Uterus (tissue), 3 donors: ENCODE measurements at regions not wholly inside any gene's neighbourhood (a gene's known extent, or its start where the extent isn't known, plus 50 kb on each side); places are given as distances from the start of the nearest gene placed in this dataset.

Experiments
- DNase-seq, 2 donors: peaks; one replicate each; pipeline ENCODE4 v3.0.0-alpha.2; 2019 to 2020
- H3K27ac ChIP-seq, 2 donors: fragments of 200-600 bp; sonication (generic); 1 replicate in 1 of 2; 2 replicates in 1 of 2; pipeline ENCODE4 v1.5.1; 2016 to 2018
- H3K27me3 ChIP-seq, 2 donors: fragments of 200-600 bp; sonication (generic); one replicate each; pipeline ENCODE4 v1.5.1; 2018 to 2019; ENCODE audit warnings: control low read depth in 1 of 2
- H3K36me3 ChIP-seq, 2 donors: fragments of 200-600 bp; sonication (generic); one replicate each; pipeline ENCODE4 v1.5.1; 2019; ENCODE audit warnings: control low read depth in 1 of 2
- H3K4me1 ChIP-seq, 2 donors: fragments of 200-600 bp; sonication (generic); one replicate each; pipeline ENCODE4 v1.5.1; 2018 to 2019; ENCODE audit warnings: control low read depth in 1 of 2
- H3K4me3 ChIP-seq, 2 donors: fragments of 200-600 bp; sonication (generic); 1 replicate in 1 of 2; 2 replicates in 1 of 2; pipeline ENCODE4 v1.5.1; 2018 to 2019; ENCODE audit warnings: mild to moderate bottlenecking in 1 of 2
- H3K9me3 ChIP-seq, 2 donors: fragments of 200-600 bp; sonication (generic); one replicate each; pipeline ENCODE4 v1.5.1; 2019; ENCODE audit warnings: control low read depth in 1 of 2
- CTCF ChIP-seq, 4 experiments: fragments of 200-600 bp in 2 of 4; fragments of 450-650 bp in 2 of 4; sonication (generic) in 2 of 4; IDR thresholded peaks; one replicate each; pipeline ENCODE4 v1.5.1; 2016 to 2019; ENCODE audit warnings: antibody characterized with exemption in 4 of 4, mild to moderate bottlenecking in 2 of 4, moderate library complexity in 1 of 4
- POLR2A ChIP-seq, 2 donors: fragments of 450-650 bp; IDR thresholded peaks; one replicate each; pipeline ENCODE4 v1.6.1; 2016; ENCODE audit warnings: antibody characterized with exemption in 2 of 2, mild to moderate bottlenecking in 1 of 2, moderate library complexity in 1 of 2
- intact Hi-C: fragments of 100-400 bp; cut with DNase I; formaldehyde crosslinking; loops from one replicate; pipeline ENCODE4 v1.15.1; 2023; ENCODE audit warnings: low total_unique reads
- donor health status: DM: yes; HTN: yes; CAD: no.

GRCh38 chr6:41453244-41453643 lies 92.9 kb upstream of the FOXP4 start:
- intact Hi-C loops: no loop called here
- Histone ChIP-seq H3K27me3 (no peaks in the 10 kb centered on the region), H3K9me3 (no peaks in the 10 kb centered on the region), H3K27ac (no peak overlapping the region), H3K4me1 (peaks cover 0 to 16% of the 10 kb centered on the region in 2 donors), H3K36me3 (no peaks in the 10 kb centered on the region), H3K4me3 (no peak overlapping the region)
- no peak for DNase-seq
- TF ChIP-seq CTCF (IDR thresholded peaks at IDR 0.05) (no peak), POLR2A (IDR thresholded peaks at IDR 0.05) (no peak)

GRCh38 chr6:41454189-41454789 lies 91.9 kb upstream of the FOXP4 start:
- no peaks in the 10 kb centered on the region for H3K36me3 ChIP-seq
- H3K9me3 ChIP-seq: no peaks in the 10 kb centered on the region
- no peak overlapping the region for H3K4me3 ChIP-seq
- no peak overlapping the region for H3K27ac ChIP-seq
- DNase-seq: no peak
- H3K27me3 ChIP-seq: no peaks in the 10 kb centered on the region
- intact Hi-C loops: no loop called here
- TF ChIP-seq CTCF (IDR thresholded peaks at IDR 0.05) (no peak), POLR2A (IDR thresholded peaks at IDR 0.05) (no peak)
- H3K4me1 ChIP-seq: peaks cover 0 to 16% of the 10 kb centered on the region in 2 donors

GRCh38 chr6:41455410-41455809 lies 90.8 kb upstream of the FOXP4 start:
- intact Hi-C loops: no loop called here
- Histone ChIP-seq H3K36me3 (no peaks in the 10 kb centered on the region), H3K27me3 (no peaks in the 10 kb centered on the region), H3K4me3 (no peak overlapping the region), H3K9me3 (no peaks in the 10 kb centered on the region), H3K4me1 (peaks cover 0 to 16% of the 10 kb centered on the region in 2 donors), H3K27ac (no peak overlapping the region)
- DNase-seq: no peak
- no peak for TF ChIP-seq POLR2A (IDR thresholded peaks at IDR 0.05)
- TF ChIP-seq CTCF (IDR thresholded peaks at IDR 0.05): no peak

- H3K4me1 ChIP-seq: peaks cover 0 to 14% of the 10 kb centered on the region in 2 donors
- TF ChIP-seq POLR2A (IDR thresholded peaks at IDR 0.05) (no peak), CTCF (IDR thresholded peaks at IDR 0.05) (no peak)
- H3K27ac ChIP-seq: no peak overlapping the region
- H3K36me3 ChIP-seq: no peaks in the 10 kb centered on the region
- no peak overlapping the region for H3K4me3 ChIP-seq
- H3K9me3 ChIP-seq: no peaks in the 10 kb centered on the region
- DNase-seq: no peak
- intact Hi-C loops: no loop called here
- H3K27me3 ChIP-seq: no peaks in the 10 kb centered on the region
Observed at GRCh38 chr6:41455818-41456217, 90.4 kb upstream of the FOXP4 start.

- H3K9me3 ChIP-seq: no peaks in the 10 kb centered on the region
- H3K27ac ChIP-seq: no peak overlapping the region
- H3K27me3 ChIP-seq: no peaks in the 10 kb centered on the region
- H3K36me3 ChIP-seq: no peaks in the 10 kb centered on the region
- TF ChIP-seq POLR2A (IDR thresholded peaks at IDR 0.05) (no peak), CTCF (IDR thresholded peaks at IDR 0.05) (no peak)
- peaks cover 0 to under 1% of the 10 kb centered on the region in 2 donors for H3K4me1 ChIP-seq
- no peak for DNase-seq
- intact Hi-C loops: no loop called here
- no peak overlapping the region for H3K4me3 ChIP-seq
Observed at GRCh38 chr6:41457303-41457670, 88.9 kb upstream of the FOXP4 start.
